Stimulated activated CD8-positive, alpha-beta memory T cell treated with anti-CD3 and anti-CD28 coated beads, Interleukin-15, amount 100 ng/mL, for 48 hours (primary cell): ENCODE measurements at regions not wholly inside any gene's neighbourhood (a gene's known extent, or its start where the extent isn't known, plus 50 kb on each side); places are given as distances from the start of the nearest gene placed in this dataset.
"Not testable (repeated sequence)": the region's sequence is repeated elsewhere in the genome, so short reads cannot be mapped to it uniquely, and the experiment has no call there.

Experiments used
- DNase-seq, 2 donors: peaks; one replicate each; pipeline ENCODE4 v3.0.0-alpha.2; 2020; ENCODE audit warnings: low read depth in 2 of 2

GRCh38 chr5:1748271-1748670 is 51.4 kb downstream of the MRPL36 start:
- no peak for DNase-seq

- no peak for DNase-seq
These were observed 51.9 kb downstream of the MRPL36 start for GRCh38 chr5:1747803-1748085.

- DNase-seq = no peak
These were observed 52.4 kb downstream of the MRPL36 start for GRCh38 chr5:1747079-1747802.

GRCh38 chr5:1746371-1747078 is 53.1 kb downstream of the MRPL36 start:
- no peak for DNase-seq

- DNase-seq = no peak
These were observed 53.8 kb downstream of the MRPL36 start for GRCh38 chr5:1745796-1746370.

- DNase-seq = no peak
These were observed 54.4 kb downstream of the MRPL36 start for GRCh38 chr5:1745123-1745795.

- DNase-seq = no peak
These were observed 55.1 kb downstream of the MRPL36 start for GRCh38 chr5:1744393-1745122.

GRCh38 chr5:1743769-1744085 is 55.9 kb downstream of the MRPL36 start:
- DNase-seq = no peak

GRCh38 chr5:1743061-1743768 is 56.4 kb downstream of the MRPL36 start:
- DNase-seq = no peak

- no peak for DNase-seq
These were observed 61.7 kb downstream of the MRPL36 start for GRCh38 chr5:1737790-1738405.

- DNase-seq = no peak
These were observed 62.5 kb downstream of the MRPL36 start for GRCh38 chr5:1736889-1737711.

- no peak for DNase-seq
These were observed 63.6 kb downstream of the MRPL36 start for GRCh38 chr5:1736065-1736464.

- DNase-seq = no peak
These were observed 64.2 kb downstream of the MRPL36 start for GRCh38 chr5:1735320-1735970.

- DNase-seq = no peak
These were observed 64.7 kb downstream of the MRPL36 start for GRCh38 chr5:1734908-1735289.

GRCh38 chr5:1734271-1734907 is 65.2 kb downstream of the MRPL36 start:
- DNase-seq = no peak

- no peak for DNase-seq
These were observed 66.3 kb downstream of the MRPL36 start for GRCh38 chr5:1733369-1733768.

GRCh38 chr5:1732945-1733344 is 66.7 kb downstream of the MRPL36 start:
- no peak for DNase-seq

- no peak for DNase-seq
These were observed 67.2 kb downstream of the MRPL36 start for GRCh38 chr5:1732238-1732941.

GRCh38 chr5:1731855-1732237 is 67.8 kb downstream of the MRPL36 start:
- not testable (repeated sequence) for DNase-seq
